SK-N-MC (cell line): ENCODE measurements at regions not wholly inside any gene's neighbourhood (a gene's known extent, or its start where the extent isn't known, plus 50 kb on each side); places are given as distances from the start of the nearest gene placed in this dataset.

Experiments
- DNase-seq: peaks from one replicate; pipeline ENCODE4 v3.0.0-alpha.2; 2011; ENCODE audit warnings: low read depth, low spot score
- H3K27ac ChIP-seq: fragments of 200-600 bp; sonication (generic); 2 replicates; pipeline ENCODE4 v1.5.1; 2016; ENCODE audit warnings: mixed run types
- H3K36me3 ChIP-seq: fragments of 200-600 bp; sonication (generic); 2 replicates; pipeline ENCODE4 v1.6.1; 2017; ENCODE audit warnings: antibody characterized with exemption, low read length, mixed read lengths; ENCODE audit not compliant: insufficient read depth
- H3K4me3 ChIP-seq: fragments of 200-600 bp; sonication (generic); 2 replicates; pipeline ENCODE4 v1.5.1; 2016
- H3K9ac ChIP-seq: fragments of 200-600 bp; sonication (generic); 2 replicates; pipeline ENCODE4 v1.8.0; 2017; ENCODE audit warnings: mixed run types, mixed read lengths; ENCODE audit not compliant: insufficient read length
- H3K9me3 ChIP-seq: fragments of 200-600 bp; sonication (generic); 2 replicates; pipeline ENCODE4 v1.6.1; 2017; ENCODE audit warnings: low read depth, mild to moderate bottlenecking, antibody characterized with exemption, low read length, moderate library complexity, mixed read lengths
- EZH2 ChIP-seq: fragments of 200-600 bp; sonication (generic); IDR thresholded peaks from one replicate; pipeline ENCODE4 v1.6.1; 2017; ENCODE audit warnings: antibody characterized with exemption
- FOXP2 ChIP-seq: optimal IDR thresholded peaks from 2 replicates; pipeline ENCODE3; 2011; ENCODE audit warnings: mild to moderate bottlenecking, moderate library complexity; ENCODE audit not compliant: insufficient read depth; ENCODE audit errors: extremely low read length, control extremely low read depth
- POLR2AphosphoS5 ChIP-seq: IDR thresholded peaks from 2 replicates; pipeline ENCODE4 v1.6.1; 2012; ENCODE audit warnings: mild to moderate bottlenecking, low read depth, low read length, borderline replicate concordance

- no peak overlapping the region for H3K27ac ChIP-seq
- H3K36me3 ChIP-seq = no peaks in the 10 kb centered on the region
- no peak overlapping the region for H3K4me3 ChIP-seq
- no peaks in the 10 kb centered on the region for H3K9me3 ChIP-seq
- no peak for DNase-seq
- TF ChIP-seq FOXP2 = no peak
- TF ChIP-seq POLR2AphosphoS5 = no peak
- H3K9ac ChIP-seq = no peak overlapping the region
Measured at GRCh38 chr1:29969576-29969975, 733.3 kb downstream of the PTPRU start.

GRCh38 chr1:29967261-29967660 is 730.9 kb downstream of the PTPRU start:
- no peak overlapping the region for H3K4me3 ChIP-seq
- H3K9me3 ChIP-seq = no peaks in the 10 kb centered on the region
- no peak for DNase-seq
- TF ChIP-seq EZH2 = no peak
- no peak for TF ChIP-seq FOXP2
- no peak for TF ChIP-seq POLR2AphosphoS5
- H3K27ac ChIP-seq = no peak overlapping the region
- no peaks in the 10 kb centered on the region for H3K36me3 ChIP-seq
- H3K9ac ChIP-seq = no peak overlapping the region

GRCh38 chr1:29966526-29967045 is 730.3 kb downstream of the PTPRU start:
- TF ChIP-seq POLR2AphosphoS5 = no peak
- no peak for TF ChIP-seq EZH2
- no peak for TF ChIP-seq FOXP2
- Histone ChIP-seq H3K9me3 (no peaks in the 10 kb centered on the region), H3K9ac (no peak overlapping the region), H3K36me3 (no peaks in the 10 kb centered on the region), H3K4me3 (no peak overlapping the region), H3K27ac (no peak overlapping the region)
- no peak for DNase-seq

- Histone ChIP-seq H3K9me3 (no peaks in the 10 kb centered on the region), H3K36me3 (no peaks in the 10 kb centered on the region), H3K9ac (no peak overlapping the region), H3K4me3 (no peak overlapping the region), H3K27ac (no peak overlapping the region)
- TF ChIP-seq POLR2AphosphoS5 = no peak
- no peak for TF ChIP-seq FOXP2
- no peak for TF ChIP-seq EZH2
- no peak for DNase-seq
Measured at GRCh38 chr1:29964718-29965533, 728.6 kb downstream of the PTPRU start.

- Histone ChIP-seq H3K4me3 (no peak overlapping the region), H3K27ac (no peak overlapping the region), H3K36me3 (no peaks in the 10 kb centered on the region), H3K9ac (no peak overlapping the region), H3K9me3 (no peaks in the 10 kb centered on the region)
- TF ChIP-seq POLR2AphosphoS5 (no peak), FOXP2 (no peak), EZH2 (no peak)
- no peak for DNase-seq
Measured at GRCh38 chr1:29963946-29964345, 727.6 kb downstream of the PTPRU start.

- DNase-seq = no peak
- Histone ChIP-seq H3K36me3 (no peaks in the 10 kb centered on the region), H3K27ac (no peak overlapping the region), H3K9me3 (no peaks in the 10 kb centered on the region), H3K4me3 (no peak overlapping the region), H3K9ac (no peak overlapping the region)
- TF ChIP-seq EZH2 (no peak), POLR2AphosphoS5 (no peak), FOXP2 (no peak)
Measured at GRCh38 chr1:29962831-29963247, 726.5 kb downstream of the PTPRU start.

- no peaks in the 10 kb centered on the region for H3K36me3 ChIP-seq
- H3K9ac ChIP-seq = no peak overlapping the region
- TF ChIP-seq EZH2 (no peak), FOXP2 (no peak), POLR2AphosphoS5 (no peak)
- no peak overlapping the region for H3K4me3 ChIP-seq
- no peaks in the 10 kb centered on the region for H3K9me3 ChIP-seq
- H3K27ac ChIP-seq = no peak overlapping the region
- no peak for DNase-seq
Measured at GRCh38 chr1:29962336-29962735, 726.0 kb downstream of the PTPRU start.

GRCh38 chr1:29961293-29962059 is 725.2 kb downstream of the PTPRU start:
- no peak for TF ChIP-seq POLR2AphosphoS5
- no peak for TF ChIP-seq EZH2
- no peak for TF ChIP-seq FOXP2
- Histone ChIP-seq H3K4me3 (no peak overlapping the region), H3K9me3 (no peaks in the 10 kb centered on the region), H3K36me3 (no peaks in the 10 kb centered on the region), H3K27ac (no peak overlapping the region), H3K9ac (no peak overlapping the region)
- no peak for DNase-seq
